ENCODE measurements at regions not wholly inside any gene's neighbourhood (a gene's known extent, or its start where the extent isn't known, plus 50 kb on each side); places are given as distances from the start of the nearest gene placed in this dataset.

DNA sequence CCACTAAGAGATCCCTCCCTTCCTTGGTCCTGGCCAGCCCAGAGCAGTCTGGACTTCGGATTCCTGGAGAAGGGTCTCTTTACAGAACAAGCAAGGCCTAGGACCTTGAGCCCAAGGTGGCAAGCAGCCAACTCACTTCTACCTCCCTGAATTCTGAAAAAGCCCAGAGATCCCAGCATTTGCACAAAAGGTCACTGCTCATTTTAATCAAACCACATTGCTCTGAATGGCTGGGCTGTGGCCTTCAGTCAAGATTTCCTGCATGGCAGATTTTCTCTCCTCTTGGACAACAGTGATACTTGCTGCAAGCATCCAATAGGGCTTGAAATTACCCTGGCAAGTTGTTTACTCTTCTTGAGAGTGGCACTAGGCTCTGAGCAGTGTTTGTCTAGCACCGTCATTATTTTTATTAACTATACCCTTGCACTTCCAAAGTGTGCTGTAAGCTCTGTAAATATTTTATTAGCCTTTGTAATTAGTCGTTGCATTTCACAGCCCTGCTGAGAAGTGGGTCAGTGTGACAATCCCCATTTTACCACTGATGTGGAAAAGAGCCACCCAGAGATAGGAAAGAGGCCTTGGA, 274.7 kb upstream of the CTNNB1 start:
- Histone ChIP-seq H3K36me3 (no peaks in the 10 kb centered on the region), H3K9me3 (no peaks in the 10 kb centered on the region), H3K27ac (no peak overlapping the region), H3K4me1 (peaks cover 10% of the 10 kb centered on the region), H3K4me3 (no peak overlapping the region), H3K27me3 (ENCODE audit: low read depth) (no peaks in the 10 kb centered on the region)
- no peak for TF ChIP-seq CTCF (IDR thresholded peaks at IDR 0.05)
- DNase-seq (no peak), ATAC-seq (peak; percentile 94 to 98)
- intact Hi-C loops (cut with DNase I) = no loop called here

GRCh38 chr3:40925231-40925630, 274.1 kb upstream of the CTNNB1 start:
- Histone ChIP-seq H3K36me3 (no peaks in the 10 kb centered on the region), H3K4me1 (peaks cover 16% of the 10 kb centered on the region), H3K4me3 (no peak overlapping the region), H3K27ac (no peak overlapping the region), H3K9me3 (no peaks in the 10 kb centered on the region), H3K27me3 (ENCODE audit: low read depth) (no peaks in the 10 kb centered on the region)
- intact Hi-C loops (cut with DNase I) = no loop called here
- no peak for DNase-seq
- no peak for ATAC-seq
- TF ChIP-seq CTCF (IDR thresholded peaks at IDR 0.05) = no peak

DNA sequence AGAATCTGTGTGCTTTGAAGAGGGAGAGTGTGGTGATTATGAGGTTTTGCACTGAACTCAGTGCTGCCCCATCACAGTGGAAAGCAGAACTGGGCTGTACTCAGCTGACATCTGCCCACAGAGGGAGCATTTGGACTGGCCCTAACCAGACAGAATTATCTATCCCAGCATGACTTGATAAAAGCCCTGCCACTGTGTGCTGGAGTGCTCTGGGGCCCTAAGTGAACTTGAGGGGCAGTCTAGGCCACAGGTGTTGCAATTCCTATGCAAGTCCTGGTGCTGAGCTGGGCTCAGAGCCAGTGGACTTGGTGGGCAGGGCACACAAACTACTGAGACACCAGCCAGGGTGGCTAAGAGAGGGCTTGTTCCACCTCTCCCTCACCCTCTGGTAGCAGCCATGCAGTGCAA, 269.2 kb upstream of the CTNNB1 start:
- no peaks in the 10 kb centered on the region for H3K27me3 ChIP-seq (ENCODE audit: low read depth)
- no peak overlapping the region for H3K4me3 ChIP-seq
- H3K36me3 ChIP-seq = no peaks in the 10 kb centered on the region
- no peak overlapping the region for H3K27ac ChIP-seq
- ATAC-seq (peak; percentile 88 to 92), DNase-seq (peak; percentile 81)
- intact Hi-C loops (cut with DNase I) = no loop called here
- H3K4me1 ChIP-seq = peaks cover 8% of the 10 kb centered on the region
- TF ChIP-seq CTCF (IDR thresholded peaks at IDR 0.05) = peak; percentile 16
- no peaks in the 10 kb centered on the region for H3K9me3 ChIP-seq

GRCh38 chr3:40930756-40931155, 268.5 kb upstream of the CTNNB1 start:
- ATAC-seq = peak; percentile 56 to 58
- no peak for DNase-seq
- Histone ChIP-seq H3K4me3 (no peak overlapping the region), H3K4me1 (peaks cover 8% of the 10 kb centered on the region), H3K36me3 (no peaks in the 10 kb centered on the region), H3K9me3 (no peaks in the 10 kb centered on the region), H3K27ac (no peak overlapping the region), H3K27me3 (ENCODE audit: low read depth) (no peaks in the 10 kb centered on the region)
- TF ChIP-seq CTCF (IDR thresholded peaks at IDR 0.05) = no peak
- intact Hi-C loops (cut with DNase I) = no loop called here

- Histone ChIP-seq H3K27ac (peak overlapping the region; percentile 70), H3K4me3 (no peak overlapping the region), H3K27me3 (ENCODE audit: low read depth) (no peaks in the 10 kb centered on the region), H3K9me3 (no peaks in the 10 kb centered on the region), H3K4me1 (peaks cover 5% of the 10 kb centered on the region), H3K36me3 (no peaks in the 10 kb centered on the region)
- no peak for DNase-seq
- ATAC-seq = no peak
- intact Hi-C loops (cut with DNase I) = no loop called here
- TF ChIP-seq CTCF (IDR thresholded peaks at IDR 0.05) = no peak
Observed at GRCh38 chr3:40938591-40938990, 260.7 kb upstream of the CTNNB1 start.
